Nucleus accumbens (tissue), 56 donors: ENCODE measurements at regions not wholly inside any gene's neighbourhood (a gene's known extent, or its start where the extent isn't known, plus 50 kb on each side); places are given as distances from the start of the nearest gene placed in this dataset.

ENCODE experiments used
- DNase-seq, 56 donors: peaks; one replicate each; lab custom pipeline; 2025; lab: John Stamatoyannopoulos, UW

- DNase-seq, result no peak
Observed at GRCh38 chr4:13142191-13142590, 341.9 kb downstream of the RAB28 start.

GRCh38 chr4:13137390-13137789 is 346.8 kb downstream of the RAB28 start:
- DNase-seq, result no peak

GRCh38 chr4:13133700-13134099 is 350.4 kb downstream of the RAB28 start:
- no peak for DNase-seq

- DNase-seq, result no peak
Observed at GRCh38 chr4:13130848-13131247, 353.3 kb downstream of the RAB28 start.

DNA sequence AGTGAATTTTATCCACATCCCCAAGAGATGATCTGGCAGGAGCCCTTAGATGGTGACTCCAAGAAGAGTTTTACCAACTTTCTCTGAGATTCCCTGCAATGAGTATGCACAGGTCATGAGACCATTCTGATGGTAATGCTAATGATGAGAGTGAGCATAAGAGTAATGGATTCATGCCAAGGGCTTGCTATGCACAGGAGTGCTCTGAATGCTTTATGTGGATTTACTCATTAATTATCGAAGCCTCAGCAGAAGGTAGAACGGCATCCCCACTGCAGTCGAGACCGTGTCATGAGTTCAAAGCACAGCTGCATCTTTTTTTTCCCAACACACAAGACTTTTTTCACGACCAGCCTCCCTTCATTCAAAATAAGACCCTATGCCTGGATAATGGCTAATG is 355.0 kb downstream of the RAB28 start:
- no peak for DNase-seq

DNA sequence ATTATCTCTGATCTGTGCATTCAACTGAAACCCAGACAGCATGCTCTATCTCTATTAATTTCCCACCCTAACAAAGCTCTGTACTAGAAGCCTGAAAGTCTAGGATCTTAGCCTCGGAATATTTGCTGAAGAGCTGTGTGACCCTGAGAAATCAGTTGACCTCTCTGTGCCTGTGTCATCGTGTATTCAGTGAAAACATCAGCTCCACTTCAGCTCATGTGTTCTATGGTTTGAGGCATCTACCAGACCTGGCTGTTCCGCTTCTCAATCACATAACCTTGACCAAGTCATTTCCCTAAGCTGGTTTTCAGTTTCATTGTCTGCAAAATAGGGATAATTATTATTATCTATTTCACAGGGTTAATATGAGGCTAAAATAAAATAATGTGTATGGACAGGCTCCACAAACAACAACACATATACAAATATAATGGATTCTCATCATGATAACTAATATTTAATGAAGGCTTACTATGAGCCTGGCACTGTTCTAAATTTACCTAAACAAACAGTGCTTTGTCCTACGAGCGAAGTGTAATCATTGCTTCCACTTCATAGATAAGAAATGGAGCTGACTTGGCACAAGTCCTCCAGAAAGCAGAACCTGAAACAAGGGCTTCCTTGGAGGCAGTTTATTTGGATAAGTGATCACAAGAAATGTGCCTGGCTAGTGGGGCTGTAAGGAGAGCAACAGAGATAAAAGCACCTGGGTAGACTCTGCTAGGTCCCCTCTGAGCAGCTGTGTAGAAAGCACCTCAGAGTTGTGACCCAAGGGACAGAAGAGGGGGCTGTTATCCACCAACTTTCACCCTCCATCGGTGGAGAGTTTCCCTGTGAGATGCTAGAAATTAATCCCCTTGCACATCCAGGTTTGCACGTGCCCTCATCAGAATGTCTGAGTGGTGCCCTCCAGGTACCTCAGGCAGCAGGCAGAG is 356.9 kb downstream of the RAB28 start:
- no peak for DNase-seq

DNA sequence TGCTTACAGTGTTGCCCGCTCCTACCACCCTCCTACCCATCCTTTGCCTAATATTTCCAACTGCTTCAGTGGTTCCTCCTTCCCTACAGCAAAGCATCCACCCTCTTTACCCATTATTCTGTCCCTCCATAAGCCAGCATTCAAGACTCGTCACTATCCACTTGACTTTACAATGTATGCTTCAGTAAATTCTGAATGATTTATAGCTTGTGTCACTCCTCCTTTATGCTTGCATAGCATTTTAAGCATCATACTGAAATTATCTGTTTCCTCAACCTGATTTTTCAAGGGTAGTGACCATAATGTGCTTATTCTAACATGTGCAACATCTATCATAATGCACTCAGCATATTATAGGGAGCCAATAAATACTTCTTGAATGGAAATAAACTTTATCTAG is 365.5 kb downstream of the RAB28 start:
- DNase-seq, result no peak

DNA sequence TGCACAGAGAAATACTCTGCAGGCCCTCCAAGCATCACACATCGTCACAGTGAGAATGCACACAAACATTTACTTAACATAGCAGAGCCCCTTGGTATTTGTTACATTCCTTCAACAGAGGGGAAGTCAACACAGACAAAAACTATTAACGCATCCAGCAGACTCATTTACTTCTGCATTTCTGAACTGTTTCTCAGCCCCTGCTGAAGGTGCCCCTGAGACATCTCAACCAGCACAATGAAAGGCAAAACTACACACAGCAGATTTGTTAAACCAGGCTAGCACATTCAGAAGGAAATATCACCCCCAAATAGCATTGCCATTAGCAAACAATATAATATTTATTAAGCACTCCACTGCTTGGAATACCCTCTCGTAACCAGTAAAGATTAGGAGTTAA is 367.0 kb downstream of the RAB28 start:
- DNase-seq, result no peak

DNA sequence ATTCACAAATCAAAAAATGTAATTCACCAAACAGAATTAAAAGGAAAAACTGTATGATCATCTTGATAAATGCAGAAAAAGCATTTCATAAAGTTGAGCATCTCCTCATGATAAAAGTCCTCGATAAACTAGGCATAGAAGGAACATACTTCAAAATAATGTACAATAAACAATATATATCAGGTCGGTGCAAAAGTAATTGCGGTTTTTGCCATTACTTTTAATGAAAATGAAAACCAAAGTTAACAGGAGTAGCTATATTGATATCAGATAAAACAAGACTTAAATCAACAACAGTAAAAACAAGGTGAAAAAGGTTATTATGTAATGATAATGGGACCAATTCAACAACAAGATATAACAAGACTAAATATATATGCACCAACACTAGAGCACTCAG is 372.1 kb downstream of the RAB28 start:
- DNase-seq, result no peak

GRCh38 chr4:13109536-13109935 is 374.6 kb downstream of the RAB28 start:
- DNase-seq, result no peak

DNA sequence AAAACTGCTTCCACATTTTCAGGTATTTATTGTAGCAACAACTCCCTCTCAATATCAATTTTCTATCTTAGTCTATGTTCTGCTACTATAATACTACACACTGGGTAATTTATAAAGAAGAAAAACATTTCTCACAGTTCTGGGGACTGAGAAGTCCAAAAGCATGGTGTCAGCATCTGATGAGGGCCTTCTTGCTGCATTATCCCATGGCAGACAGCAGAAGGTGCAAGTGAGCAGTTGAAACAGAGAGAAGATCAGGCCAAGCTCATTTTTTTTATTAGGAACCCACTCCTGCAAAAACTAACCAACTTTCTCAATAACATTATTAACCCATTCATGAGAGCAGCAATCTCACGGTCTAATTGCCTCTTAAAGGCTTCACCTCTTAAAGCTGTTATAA is 376.0 kb downstream of the RAB28 start:
- DNase-seq, result no peak

DNA sequence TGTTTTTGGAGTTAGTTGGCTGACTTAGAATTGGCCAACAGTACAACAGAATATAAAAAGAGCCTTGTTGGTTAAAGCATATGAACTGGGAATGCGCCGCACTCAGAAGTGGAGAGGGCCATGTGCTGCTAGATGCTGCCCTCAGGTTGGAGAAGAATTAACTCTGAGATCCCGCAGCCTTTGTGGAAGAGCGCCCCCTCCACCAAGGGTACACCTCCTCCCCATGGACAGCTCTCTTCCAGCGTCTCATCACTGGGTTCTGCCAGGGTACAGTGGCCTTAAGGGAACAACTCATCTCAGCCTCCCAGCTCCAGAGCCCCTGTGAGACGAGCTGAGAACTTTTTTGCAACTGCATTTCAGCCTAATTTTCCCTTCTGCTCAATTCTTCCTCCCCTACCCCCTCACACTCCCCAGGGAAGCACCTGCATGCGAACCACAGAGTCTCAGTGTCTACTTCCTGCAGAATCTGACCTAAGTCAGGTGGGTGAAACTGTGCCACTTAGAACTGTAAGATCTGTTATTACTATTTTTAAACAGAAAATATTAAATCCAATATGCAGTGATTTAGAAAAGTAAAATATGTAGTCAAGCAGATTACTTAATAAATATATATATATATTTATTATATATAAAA is 380.6 kb downstream of the RAB28 start:
- DNase-seq, result no peak

DNA sequence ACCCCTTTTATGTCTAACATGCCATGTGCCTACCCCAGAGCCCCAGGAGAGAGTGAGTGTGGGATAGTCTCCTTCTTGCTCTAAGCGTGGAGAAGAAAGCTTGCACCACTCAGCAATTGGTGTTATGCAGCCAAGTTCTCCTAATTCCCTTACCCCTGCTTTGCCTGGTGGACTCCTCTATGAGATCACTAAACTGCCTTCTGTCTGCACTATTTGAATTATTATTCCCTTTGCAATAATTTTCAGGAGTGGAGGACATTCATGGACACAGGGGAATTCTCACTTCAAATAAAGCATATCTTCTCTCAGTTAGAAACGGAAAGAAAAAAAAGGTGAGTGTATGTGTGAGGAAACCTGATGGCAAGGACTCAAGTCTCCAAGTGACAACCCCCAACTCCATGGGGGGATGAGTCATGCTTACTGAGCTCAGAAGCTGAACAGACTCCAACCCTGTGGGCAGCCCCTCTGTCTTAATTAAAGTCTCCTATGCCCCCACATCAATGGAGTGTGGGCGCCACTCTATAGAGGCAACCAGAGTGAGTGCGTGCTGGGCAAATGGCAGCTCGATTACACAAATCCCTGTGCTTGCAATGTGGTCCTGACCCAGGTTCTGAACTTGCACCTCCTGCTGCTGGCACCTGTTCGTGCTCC is 381.9 kb downstream of the RAB28 start:
- peak in 1 of 56 donors; percentile 3 for DNase-seq

- DNase-seq, result no peak
Observed at GRCh38 chr4:13097971-13098370, 386.2 kb downstream of the RAB28 start.

DNA sequence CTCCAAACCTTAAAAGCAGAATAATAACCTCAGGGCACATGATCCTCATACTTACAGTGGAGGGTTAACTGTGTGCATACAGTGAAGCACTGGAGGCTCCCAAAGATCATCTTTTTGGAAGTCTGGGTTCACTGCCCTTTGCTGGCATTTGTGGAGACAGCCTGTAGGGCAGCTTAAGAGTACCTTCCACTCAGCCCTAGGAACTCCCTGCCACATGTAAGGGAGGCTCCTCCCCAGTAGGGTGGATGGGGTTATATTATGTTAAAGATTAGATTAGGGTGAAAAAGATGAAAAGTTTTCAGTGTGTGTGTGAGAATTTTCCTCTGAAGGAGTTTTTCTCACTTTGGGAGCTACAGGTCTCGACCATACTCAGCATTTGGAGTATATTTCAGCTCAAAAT is 388.4 kb downstream of the RAB28 start:
- DNase-seq, result no peak

DNA sequence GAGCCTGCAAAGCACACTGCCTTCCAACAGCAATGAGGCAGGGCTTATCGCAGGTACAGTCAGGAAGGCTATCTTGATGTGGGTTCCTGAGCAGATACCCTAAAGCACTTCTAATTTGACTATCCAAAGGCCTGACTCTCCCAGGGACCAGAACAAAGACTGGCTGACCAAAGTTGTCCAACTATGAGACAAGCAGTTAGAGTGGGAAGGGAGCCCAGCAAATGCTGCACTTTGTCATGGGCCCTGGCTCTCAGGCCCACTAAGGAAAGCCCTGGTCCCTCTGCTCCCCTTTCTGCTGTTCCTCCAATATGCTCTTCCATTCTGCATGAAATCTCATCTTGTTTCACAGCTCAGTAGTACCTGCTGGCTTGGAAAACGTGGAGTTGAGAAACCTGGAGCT is 391.0 kb downstream of the RAB28 start:
- no peak for DNase-seq

- no peak for DNase-seq
Observed at GRCh38 chr4:13092702-13093101, 391.4 kb downstream of the RAB28 start.

GRCh38 chr4:13089659-13089998 is 394.5 kb downstream of the RAB28 start:
- DNase-seq, result no peak

GRCh38 chr4:13088726-13089658 is 395.1 kb downstream of the RAB28 start:
- no peak for DNase-seq

DNA sequence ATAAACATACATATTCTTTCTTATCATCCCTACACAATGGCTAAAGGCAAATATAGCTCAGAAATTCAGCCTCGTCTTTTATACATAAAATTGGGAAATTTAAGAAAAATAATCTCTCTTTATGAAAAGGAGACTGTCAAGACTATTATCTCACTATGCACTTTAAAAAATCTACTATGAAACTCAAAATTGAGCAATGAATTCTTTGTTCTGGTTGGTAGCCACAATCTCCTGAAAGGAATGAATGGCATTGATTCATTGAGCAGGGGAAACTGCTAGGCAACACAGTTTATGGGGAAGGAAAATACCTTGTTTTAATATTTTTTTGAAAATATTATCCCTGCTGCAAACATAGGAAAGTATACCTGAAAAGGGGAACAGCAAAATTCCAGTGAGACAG is 397.1 kb downstream of the RAB28 start:
- DNase-seq, result no peak

GRCh38 chr4:13084210-13084609 is 399.9 kb downstream of the RAB28 start:
- no peak for DNase-seq
